GM12878 (cell line): ENCODE measurements at regions not wholly inside any gene's neighbourhood (a gene's known extent, or its start where the extent isn't known, plus 50 kb on each side); places are given as distances from the start of the nearest gene placed in this dataset.

Experiments
- BHLHE40 ChIP-seq, 2 experiments: fragments of 450-650 bp in 1 of 2; IDR thresholded peaks; 2 replicates each; pipeline ENCODE4 v1.6.1; 2011 to 2017; ENCODE audit warnings: low read depth in 2 of 2, borderline replicate concordance in 1 of 2, improper control_type of control experiment in 1 of 2, low read length in 1 of 2, mild to moderate bottlenecking in 1 of 2
- CTCF ChIP-seq, 3 experiments: IDR thresholded peaks in 2 of 3; conservative IDR thresholded peaks in 1 of 3; 2 replicates each; pipeline ENCODE4 v1.5.1; 2011; ENCODE audit warnings: low read depth in 3 of 3, low read length in 3 of 3, mild to moderate bottlenecking in 3 of 3, control low read depth in 2 of 3, moderate library complexity in 2 of 3, inconsistent platforms in 1 of 3, mixed read lengths in 1 of 3; ENCODE audit not compliant: control insufficient read depth in 2 of 3, insufficient read depth in 1 of 3; ENCODE audit errors: extremely low read depth in 1 of 3
- EGR1 ChIP-seq, 2 experiments: IDR thresholded peaks; 1 replicate in 1 of 2; 2 replicates in 1 of 2; pipeline ENCODE4 v1.6.1; 2011 to 2012; ENCODE audit warnings: low read depth in 2 of 2, low read length in 2 of 2, borderline replicate concordance in 1 of 2, mild to moderate bottlenecking in 1 of 2, moderate library complexity in 1 of 2
- ESRRA ChIP-seq: IDR thresholded peaks from 2 replicates; pipeline ENCODE4 v1.6.1; 2012; ENCODE audit warnings: mild to moderate bottlenecking, low read length, improper control_type of control experiment
- ETV6 ChIP-seq, 2 experiments: fragments of 450-650 bp in 1 of 2; IDR thresholded peaks in 1 of 2; conservative IDR thresholded peaks in 1 of 2; 2 replicates each; pipeline ENCODE4 v1.6.1; 2014; ENCODE audit warnings: antibody characterized with exemption in 1 of 2, borderline replicate concordance in 1 of 2, low read depth in 1 of 2, mild to moderate bottlenecking in 1 of 2, moderate library complexity in 1 of 2
- HDGF ChIP-seq: fragments of 450-650 bp; IDR thresholded peaks from 2 replicates; pipeline ENCODE4 v1.6.1; 2016; ENCODE audit warnings: antibody characterized with exemption
- JUND ChIP-seq: IDR thresholded peaks from 2 replicates; pipeline ENCODE4 v1.6.1; 2012; ENCODE audit warnings: low read depth, mild to moderate bottlenecking, low read length, improper control_type of control experiment, moderate library complexity
- MAX ChIP-seq: IDR thresholded peaks from 2 replicates; pipeline ENCODE4 v1.6.1; 2012; ENCODE audit warnings: low read depth, low read length, improper control_type of control experiment
- MYC ChIP-seq: IDR thresholded peaks from 2 replicates; pipeline ENCODE4 v1.6.1; 2011; ENCODE audit warnings: mild to moderate bottlenecking, low read length, moderate library complexity, inconsistent platforms; ENCODE audit not compliant: insufficient read depth, insufficient replicate concordance, insufficient read length, severe bottlenecking
- PKNOX1 ChIP-seq: fragments of 450-650 bp; IDR thresholded peaks from 2 replicates; pipeline ENCODE4 v1.6.1; 2016; ENCODE audit warnings: mild to moderate bottlenecking
- STAT1 ChIP-seq: fragments of 450-650 bp; conservative IDR thresholded peaks from 2 replicates; pipeline ENCODE4 v1.6.1; 2014; ENCODE audit warnings: antibody characterized with exemption, mild to moderate bottlenecking
- ZZZ3 ChIP-seq: IDR thresholded peaks from 2 replicates; pipeline ENCODE4 v1.6.1; 2011; ENCODE audit warnings: low read depth; ENCODE audit not compliant: control insufficient read depth, insufficient read length
- TF ChIP-seq, protein P1 (sequence below): IDR thresholded peaks from 2 replicates; pipeline ENCODE4 v1.6.1; 2011; ENCODE audit warnings: low read depth, mild to moderate bottlenecking, low read length, moderate library complexity, borderline replicate concordance; ENCODE audit errors: extremely low read depth

DNA sequence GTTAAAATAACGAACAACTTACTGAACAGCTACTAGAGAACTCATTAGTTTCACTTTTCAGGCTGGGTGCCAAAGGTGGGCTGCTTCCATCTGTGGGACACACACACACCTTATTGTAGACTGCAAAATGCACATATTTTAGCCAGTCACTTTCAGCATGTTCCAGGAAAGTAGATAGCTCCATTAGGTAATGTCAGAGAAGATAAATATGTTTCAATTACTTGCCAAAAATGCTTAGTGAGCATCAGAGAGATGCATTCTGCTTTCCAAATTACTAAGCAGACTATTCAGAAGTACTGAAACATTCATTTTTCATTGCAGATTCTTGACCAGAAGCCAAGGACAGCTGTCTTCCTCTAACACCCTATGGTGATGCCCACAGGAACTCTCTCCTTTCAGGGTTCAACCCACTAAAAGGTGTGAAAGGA lies 56.2 kb upstream of the APC start:
- TF ChIP-seq ETV6 (conservative IDR thresholded peaks at IDR 0.05 in 1 of 2, IDR thresholded peaks at IDR 0.05 in 1 of 2; ENCODE audit: borderline replicate concordance in 1 of 2, low read depth in 1 of 2) (no peak), ESRRA (no peak), MYC (no peak), JUND (no peak), CTCF (IDR thresholded peaks at IDR 0.05 in 2 of 3, conservative IDR thresholded peaks at IDR 0.05 in 1 of 3; ENCODE audit: control insufficient read depth in 2 of 3, extremely low read depth in 1 of 3, insufficient read depth in 1 of 3, low read depth in 3 of 3, low read length in 3 of 3) (no peak), EGR1 (IDR thresholded peaks at IDR 0.05; ENCODE audit: borderline replicate concordance in 1 of 2, low read depth in 2 of 2, low read length in 2 of 2) (no peak), PKNOX1 (no peak), HDGF (no peak), MAX (no peak), BHLHE40 (IDR thresholded peaks at IDR 0.05; ENCODE audit: borderline replicate concordance in 1 of 2, low read depth in 2 of 2, low read length in 1 of 2) (no peak), ZZZ3 (no peak), STAT1 (no peak)
- TF ChIP-seq, protein P1, sequence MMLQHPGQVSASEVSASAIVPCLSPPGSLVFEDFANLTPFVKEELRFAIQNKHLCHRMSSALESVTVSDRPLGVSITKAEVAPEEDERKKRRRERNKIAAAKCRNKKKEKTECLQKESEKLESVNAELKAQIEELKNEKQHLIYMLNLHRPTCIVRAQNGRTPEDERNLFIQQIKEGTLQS: no peak
